HG03060 (cell line): ENCODE measurements at regions not wholly inside any gene's neighbourhood (a gene's known extent, or its start where the extent isn't known, plus 50 kb on each side); places are given as distances from the start of the nearest gene placed in this dataset.

ENCODE experiments used
- ATAC-seq: cut with Tn5 transposase; IDR thresholded peaks from one replicate; pipeline ENCODE4 v1.9.1; 2021; ENCODE audit warnings: low read depth, moderate number of reproducible peaks; ENCODE audit not compliant: unreplicated experiment

DNA sequence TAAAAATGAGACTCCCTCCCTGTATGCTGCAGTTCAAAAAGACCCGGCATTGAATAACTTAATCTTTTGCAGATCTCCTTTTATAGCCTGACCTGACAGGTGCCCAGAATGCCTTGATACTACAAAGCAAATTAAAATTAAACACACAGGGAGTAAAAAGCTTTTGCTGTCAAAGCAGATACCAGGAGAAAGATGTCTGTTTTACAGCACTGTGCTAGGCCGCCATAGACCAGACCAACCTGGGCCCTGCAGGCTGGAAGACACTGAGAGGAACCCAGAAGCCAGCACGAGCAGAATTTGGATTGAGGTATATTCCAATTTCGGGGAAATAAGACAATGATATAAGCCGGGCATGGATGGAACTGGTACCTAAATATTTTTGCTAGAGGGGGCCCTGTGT lies 602.8 kb upstream of the SOX11 start:
- ATAC-seq: no peak

DNA sequence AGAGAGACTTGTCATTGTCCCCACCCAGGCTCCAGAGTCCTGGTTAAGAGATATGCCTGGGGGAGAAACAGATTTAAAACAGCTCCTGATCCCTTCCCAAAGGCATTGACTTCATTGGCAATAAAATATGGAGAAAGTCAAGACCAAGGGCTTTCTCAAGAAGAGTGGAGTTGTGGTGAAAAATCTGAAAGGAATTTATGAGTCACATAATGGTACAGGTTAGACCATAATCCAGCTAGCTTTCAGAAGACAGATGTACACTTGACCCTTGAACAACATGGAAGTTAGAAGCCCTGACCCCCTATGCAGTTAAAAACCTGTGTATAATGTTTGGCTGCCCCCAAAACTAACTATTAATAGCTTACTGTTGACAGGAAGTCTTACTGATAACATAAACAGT lies 599.1 kb upstream of the SOX11 start:
- no peak for ATAC-seq

DNA sequence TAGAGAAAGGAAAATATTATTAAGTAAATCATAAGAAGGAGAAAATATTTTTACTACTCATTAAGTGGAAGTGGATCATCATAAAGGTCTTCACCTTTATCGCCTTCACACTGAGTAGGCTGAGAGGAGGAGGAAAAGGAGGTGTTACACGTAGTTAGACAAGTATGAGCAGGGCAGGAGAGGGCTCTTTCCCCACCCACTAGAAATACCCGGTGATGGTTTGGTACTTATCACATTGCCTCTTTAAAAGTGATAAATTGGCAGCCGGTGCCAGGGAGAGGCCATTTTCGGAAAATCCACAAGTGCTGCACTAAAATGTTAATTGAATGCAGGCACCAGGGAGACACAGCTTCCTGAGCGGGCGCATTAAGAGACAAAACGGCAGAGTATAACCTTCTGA lies 598.7 kb upstream of the SOX11 start:
- ATAC-seq: no peak

DNA sequence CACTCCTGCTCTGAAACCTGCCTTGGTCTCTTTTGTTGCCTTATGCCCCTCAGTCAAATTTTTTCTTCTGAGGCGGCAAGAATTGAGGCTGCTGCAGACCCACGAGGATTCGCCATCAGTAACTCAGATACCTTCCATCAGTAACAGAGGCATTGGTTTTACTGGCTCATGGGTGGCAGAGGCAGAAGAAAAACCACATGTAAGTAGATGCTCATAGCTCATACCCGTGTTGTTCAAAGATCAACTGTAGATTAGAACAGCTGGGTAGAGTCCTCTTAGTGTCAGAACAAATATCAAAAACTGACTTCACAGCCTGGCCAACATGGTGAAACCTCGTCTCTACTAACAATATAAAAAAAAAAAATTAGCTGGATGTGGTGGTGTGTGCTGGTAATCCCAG lies 598.0 kb upstream of the SOX11 start:
- ATAC-seq: no peak

DNA sequence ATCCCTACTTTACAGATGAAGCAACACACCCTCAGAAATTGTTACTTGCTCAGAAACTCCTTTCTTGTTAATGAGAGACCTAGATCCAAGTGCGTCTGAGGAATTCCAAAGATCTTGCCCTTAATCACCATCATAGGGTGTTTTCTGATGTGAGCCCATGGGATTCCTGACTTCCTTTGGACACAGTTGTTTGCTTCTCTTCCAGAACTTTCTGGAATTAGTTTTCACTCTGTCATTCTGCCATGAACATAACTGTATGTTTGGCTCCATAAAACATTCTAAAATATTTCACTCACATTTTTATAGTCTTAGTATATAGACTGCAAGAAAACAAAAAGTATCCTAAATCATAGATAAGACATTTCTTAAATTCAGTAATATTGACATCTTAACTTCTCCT lies 593.9 kb upstream of the SOX11 start:
- ATAC-seq: no peak

DNA sequence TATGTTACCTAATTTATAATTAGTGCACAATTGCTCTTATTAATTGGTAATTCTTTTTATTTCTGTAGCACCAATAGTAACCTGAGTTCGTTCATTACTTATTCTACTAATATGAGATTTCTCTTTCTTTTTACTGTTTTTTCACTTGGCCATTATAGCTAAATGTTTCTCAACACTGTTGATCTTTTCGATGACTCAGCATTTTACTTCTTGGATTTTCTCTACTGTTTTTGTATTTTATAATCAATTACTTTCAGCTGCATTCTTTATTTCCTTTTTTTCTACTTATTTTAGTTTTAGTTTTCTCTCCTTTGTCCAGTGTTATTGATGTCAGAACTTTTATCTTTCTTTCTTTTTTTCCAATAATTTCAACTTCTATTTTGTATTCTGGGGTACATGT lies 589.4 kb upstream of the SOX11 start:
- ATAC-seq: no peak

DNA sequence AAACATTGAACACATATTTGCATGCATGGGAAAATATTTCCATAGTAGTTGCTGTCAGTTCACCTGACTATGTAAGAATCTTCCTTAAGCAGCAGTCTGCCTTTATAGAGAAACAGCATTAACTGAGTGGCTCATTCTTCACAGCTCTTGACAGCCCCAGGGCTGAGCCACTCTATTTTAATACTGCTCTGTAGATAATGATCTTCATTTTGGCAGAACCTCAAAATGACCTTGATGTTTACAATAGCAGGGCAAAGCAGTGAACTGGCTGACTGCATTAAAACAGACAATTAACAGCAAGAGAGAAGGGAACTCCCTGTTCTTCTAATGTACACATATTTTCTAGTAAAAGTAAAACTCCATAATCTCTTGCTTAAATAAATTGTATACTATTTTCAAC lies 580.6 kb upstream of the SOX11 start:
- no peak for ATAC-seq

DNA sequence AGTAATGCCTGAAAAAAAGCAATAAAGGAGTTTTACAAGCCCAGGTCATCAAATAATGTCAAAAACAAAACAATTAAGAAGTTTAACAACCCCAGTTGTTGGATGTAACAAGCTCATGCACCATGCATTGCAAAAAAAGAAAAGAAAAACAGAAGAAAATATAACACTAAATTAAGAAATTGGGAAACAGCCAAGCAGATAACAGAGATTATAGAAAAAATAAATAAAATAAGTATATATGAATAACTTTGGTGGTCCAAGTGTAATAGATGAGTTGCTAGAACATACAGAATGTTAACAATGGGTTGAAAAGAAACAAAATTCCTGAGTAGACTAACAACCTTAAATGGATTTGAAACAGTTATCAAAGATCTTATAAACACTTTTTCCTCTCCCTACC lies 573.1 kb upstream of the SOX11 start:
- no peak for ATAC-seq

DNA sequence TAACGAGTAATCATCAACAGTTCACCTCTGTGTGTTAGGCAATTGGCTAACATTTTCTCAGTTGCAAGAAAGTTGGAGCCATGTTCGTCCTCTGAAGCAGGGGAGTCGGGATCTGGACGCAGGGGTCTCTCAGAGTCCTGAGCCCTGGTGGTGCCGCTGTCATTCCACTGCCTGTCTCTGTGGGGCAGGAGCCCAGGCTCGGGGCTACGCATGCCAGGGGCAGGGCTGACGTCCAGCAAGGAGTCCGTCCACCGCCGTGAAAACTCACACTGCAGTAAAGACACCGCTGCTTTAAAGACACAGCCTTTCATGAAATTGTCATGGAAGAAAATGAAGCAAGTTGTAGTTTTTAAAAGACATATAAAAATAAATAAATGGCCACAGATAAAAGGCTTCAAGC lies 571.1 kb upstream of the SOX11 start:
- ATAC-seq: no peak

DNA sequence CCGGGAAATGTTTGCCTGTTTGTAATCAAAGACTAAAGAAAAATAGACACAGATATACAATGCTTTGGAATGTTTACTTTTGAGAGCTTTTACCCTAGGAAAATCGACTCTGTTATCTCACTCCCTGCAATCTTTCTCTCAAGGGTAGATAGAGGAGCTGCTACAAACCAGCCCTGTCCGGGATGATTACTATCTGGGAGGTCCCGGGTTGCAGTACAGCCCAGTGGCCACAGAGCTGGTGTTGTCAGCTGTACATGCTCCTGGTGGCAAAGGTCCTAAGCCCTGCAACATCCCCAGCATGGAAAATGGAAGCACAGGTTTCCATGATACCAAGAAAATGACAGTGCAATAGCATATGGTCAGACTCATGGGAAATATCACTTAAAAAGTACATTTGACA lies 570.5 kb upstream of the SOX11 start:
- no peak for ATAC-seq

DNA sequence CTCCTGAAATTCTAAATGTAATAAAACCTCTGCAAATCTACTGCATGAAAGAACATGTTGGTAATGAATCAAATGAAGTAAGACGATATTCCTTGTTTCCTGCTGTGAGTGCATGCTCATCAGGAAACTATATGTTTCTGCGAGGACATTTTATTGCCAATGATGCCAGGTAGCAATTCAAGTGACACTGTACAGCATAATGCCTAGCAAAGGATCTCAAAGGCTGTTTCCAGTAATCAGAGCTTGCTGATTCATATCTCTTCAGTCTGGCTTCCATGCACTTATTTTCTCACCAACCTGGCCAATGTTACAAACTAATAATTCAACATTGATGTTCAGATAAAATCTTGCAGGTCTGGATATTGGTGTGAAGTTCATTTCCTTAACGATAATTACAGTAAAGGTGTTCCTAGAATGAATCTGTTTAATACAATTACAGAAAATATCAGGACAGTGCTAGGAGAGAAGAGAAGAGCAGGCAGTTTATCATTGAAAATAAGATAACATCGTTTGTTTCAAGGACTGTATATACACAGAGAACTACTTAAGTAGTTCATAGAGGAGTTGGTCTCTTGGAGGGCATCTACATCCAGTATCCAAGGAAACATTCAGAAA lies 568.5 kb upstream of the SOX11 start:
- ATAC-seq: no peak

DNA sequence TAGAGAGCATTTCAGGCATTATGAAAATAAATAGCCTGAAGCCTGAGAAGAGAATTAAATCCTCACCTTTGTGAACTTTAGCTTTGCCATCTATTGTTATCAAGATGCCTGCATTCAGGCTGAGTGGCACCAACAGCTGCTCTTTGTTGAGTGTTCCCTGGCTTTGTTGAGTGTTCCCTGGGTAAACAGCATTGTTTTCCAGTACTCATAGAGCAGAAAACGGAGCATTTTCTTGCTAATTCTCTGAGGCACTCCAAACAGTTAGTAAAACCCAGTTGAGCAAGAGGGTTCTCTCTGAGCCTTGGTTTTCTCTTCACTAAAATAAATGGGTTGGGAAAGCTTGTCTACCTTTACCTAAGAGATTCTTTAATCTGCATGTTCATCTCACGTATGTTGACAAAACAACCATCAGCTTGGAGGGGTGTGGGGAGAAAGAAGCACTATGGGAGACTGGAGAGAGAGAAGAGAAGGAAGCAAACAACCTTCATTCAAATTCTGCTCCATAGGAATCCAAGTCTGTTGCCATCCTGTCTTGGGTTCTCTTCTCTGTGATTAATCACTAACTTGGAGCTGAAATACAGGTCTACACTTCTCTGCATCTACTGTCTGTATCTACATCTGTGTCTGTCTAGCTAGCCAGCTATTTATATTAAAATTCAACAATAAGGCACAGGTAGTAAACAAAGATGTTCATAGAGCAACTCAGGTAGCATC lies 567.0 kb upstream of the SOX11 start:
- no peak for ATAC-seq

DNA sequence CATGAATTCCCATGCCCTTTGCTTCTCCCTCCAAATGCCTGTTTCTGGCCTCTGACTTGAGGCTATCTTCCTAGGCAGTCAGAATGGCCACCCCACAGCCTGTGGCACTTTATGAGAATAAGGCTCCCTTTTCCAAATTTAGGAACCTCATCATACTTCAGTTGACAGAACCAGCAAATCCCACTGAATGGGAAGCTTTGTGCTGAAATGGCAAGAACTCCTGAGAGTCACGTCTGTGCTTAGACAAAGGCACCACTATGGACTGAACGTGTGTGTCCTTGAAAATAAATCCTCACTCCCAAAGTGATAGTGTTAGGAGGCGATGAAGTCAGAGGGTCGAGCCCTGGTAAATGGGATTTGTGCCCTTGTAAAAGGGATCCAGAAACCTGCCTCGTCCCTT lies 559.9 kb upstream of the SOX11 start:
- ATAC-seq: no peak

DNA sequence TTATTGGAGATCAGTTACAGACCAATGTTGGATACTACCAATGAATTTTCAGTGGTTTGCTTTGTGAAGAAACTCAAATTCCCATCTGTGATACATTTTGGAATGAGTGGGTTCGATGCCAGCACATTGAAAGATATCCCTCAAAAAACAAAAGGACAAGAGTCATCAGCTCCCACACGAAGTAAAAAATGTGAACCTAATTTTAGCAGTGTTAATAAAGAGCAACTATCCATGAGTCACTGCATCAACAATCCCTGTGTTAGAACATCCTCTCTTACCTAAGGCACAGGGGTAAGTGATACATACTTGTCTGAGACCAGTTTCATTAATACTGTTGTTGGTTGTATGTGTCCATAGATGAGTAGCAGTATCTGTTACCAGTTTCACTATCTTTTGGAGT lies 551.8 kb upstream of the SOX11 start:
- no peak for ATAC-seq

DNA sequence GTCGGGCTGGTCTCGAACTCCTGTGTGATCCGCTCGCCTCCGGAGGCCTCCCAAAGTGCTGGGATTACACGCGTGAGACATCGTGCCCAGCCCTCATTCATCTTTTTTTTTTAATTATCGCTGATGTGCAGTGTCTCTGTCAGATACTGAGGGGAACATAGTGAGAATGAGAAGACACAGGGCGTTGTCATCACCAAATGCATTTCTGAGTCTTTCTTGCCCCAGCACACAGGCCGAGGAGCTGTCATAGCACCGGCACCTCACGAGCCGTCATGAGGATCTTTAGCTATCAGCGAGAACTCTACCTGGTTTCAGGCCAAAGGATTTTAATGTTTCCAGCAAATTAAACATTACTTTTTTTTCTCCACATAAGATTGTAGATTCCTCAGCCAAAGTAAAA lies 548.0 kb upstream of the SOX11 start:
- ATAC-seq: no peak

DNA sequence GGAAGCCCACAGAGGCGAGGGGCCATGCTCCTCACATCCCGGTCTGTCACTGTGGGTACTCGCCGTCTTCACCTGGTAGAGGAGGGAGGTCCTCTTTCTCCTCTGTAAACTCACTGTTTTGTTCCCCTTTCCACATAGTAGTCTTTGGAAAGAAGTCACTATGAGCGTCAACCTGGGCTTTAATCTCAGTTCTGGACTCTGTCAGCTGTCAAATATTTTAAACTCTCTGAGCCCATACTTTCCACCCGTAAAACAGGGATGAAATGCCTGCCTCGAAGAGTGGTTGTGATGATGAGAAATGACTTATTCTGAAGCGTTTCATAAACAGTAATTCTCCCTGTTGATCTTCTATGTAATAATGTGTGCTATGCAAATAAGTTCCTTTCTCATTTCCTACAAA lies 547.1 kb upstream of the SOX11 start:
- ATAC-seq: no peak

DNA sequence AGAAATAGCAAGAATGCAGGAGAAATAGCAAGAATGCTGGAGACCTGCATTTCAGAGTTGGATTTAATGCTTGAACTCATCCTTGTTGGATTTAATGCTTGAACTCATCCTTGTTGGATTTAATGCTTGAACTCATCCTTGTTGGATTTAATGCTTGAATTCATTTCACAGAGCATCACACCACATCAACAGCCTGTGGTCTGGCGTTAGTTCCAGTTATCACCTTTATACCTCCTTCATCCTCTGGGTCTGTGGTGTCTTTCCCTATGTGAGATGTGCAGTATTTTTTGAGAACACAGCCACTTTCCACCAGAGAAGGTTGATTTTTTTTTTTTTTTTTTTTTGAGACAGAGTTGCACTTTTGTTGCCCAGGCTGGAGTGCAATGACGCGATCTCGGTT lies 546.4 kb upstream of the SOX11 start:
- ATAC-seq: no peak

DNA sequence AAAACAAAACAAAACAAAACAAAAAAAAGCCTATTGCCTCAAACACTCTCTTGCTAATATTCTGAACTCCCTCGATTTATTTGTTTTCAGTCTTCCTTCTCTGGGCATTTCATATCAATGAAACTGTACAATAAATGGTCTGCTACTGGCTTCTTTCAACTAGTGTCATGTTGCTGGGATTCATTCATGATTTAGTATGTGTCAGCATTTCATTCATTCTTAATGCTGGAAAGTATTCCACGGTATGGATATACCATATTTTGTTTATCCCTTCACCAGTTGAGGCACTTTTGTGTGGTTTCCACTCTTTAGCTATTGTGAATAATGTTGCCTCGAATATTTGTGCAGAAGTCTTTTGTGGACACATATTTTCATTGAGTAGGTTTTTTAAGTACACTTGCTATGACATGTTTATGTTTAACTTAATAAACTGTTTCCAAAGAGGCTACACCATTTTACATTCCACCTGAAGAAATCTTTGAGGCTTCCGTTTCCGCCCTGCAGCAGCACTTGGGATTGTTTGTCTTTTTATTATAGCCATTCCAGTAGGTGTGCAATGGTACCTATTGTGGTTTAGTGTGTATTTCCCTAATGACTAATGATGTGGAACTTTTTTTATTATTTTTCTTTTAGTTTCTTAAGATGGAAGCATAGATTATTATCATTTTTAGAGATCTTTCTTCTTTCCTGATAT lies 543.6 kb upstream of the SOX11 start:
- no peak for ATAC-seq

DNA sequence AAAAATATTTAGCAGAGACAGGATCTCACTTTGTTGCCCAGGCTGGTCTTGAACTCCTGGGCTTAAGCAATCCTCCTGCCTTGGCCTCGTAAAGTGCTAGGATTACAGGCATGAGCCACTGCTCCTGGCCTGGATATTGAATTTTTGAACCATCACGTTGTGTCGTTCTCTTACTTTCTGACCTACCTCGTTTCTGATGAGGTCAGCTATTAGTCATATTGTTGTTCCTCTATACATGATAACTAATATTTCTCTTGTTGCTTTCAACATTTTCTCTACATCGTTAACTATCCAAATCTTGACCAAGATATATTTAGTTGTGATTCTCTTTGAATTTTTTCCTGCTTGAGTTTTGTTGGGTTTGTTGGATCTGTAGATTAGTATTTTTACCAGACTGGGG lies 541.3 kb upstream of the SOX11 start:
- no peak for ATAC-seq

DNA sequence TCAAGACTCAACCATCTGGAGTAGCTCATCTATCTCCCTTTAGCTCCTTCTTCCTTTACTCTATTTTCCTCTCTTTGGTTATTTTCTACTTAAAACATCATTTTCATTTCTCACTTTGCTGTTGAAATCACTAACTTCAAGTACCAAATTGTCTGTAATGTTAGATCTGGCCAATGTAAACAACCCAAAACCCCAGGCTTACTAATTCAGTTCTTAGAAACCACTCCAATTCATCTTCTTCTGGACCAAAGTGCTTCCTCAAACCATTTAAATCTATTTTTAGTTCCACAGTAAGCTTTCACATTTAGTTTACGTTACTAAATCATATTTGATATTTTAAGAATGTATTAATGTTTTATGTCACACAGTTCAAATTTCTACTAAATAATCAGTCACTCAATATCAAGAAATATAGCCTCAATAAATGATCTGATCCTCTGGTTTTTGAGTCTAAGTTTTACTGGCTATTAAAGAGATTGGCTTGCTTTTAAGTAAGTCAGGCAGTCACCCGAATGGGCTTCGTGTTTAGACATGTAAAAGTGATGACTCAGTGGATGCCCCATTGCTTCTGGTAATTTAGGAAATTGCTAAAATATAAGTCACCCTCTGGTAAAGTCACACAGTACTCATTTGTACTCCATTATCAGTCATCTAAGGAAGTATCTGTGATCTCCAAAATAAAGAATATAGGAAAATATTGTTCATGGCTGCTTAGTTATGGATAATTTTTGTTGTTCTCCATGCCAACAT lies 527.2 kb upstream of the SOX11 start:
- no peak for ATAC-seq

DNA sequence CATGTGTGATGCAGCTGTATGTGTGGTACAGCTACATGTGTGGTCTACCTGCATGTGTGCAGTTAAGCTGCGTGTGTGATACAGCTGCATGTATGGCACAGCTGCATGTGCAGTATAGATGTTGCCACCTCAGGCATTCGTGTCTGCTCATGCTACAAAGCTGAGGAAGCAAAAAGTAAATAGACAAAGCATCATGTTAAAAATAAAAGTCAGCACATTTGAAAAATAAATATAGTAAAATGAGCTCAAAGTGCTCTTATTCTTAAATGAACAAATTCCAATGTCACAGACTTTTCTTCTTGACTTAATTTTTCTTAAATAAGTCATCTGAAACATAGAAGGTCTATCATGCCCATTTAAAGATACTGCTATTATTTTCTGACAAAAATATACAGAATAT lies 519.3 kb upstream of the SOX11 start:
- ATAC-seq: no peak
